ENCODE measurements at regions not wholly inside any gene's neighbourhood (a gene's known extent, or its start where the extent isn't known, plus 50 kb on each side); places are given as distances from the start of the nearest gene placed in this dataset.

DNA sequence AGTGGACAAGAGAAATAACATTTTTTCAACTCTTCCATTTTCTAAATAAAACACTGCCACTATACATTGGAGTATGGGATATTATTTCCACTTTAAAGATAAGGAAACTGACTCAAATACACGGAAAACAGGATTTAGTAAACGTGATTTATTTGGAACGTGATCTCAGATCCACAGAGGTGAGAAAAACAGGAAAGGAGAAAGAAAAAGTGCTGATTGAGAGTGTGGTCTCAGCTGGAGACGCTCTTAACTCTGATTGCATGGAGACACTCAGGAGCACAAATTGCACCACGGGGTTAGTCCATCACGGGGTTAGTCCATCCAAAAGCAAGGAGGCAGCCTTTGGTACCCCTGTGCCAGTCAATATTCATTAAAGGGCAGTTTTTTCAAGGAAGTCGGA is 142.5 kb downstream of the GNAT3 start:
- H3K27ac ChIP-seq (ENCODE audit: control insufficient read depth, insufficient read depth, low read length) = no peak overlapping the region
- no peak for DNase-seq (ENCODE audit: low read depth, low spot score)
- no peak overlapping the region for H3K4me2 ChIP-seq (ENCODE audit: control insufficient read depth, extremely low read depth, insufficient read depth, low read depth, low read length)
- H3K9me1 ChIP-seq (ENCODE audit: control insufficient read depth, extremely low read depth, insufficient read depth, low read length) = no peaks in the 10 kb centered on the region
- no peaks in the 10 kb centered on the region for H3K79me2 ChIP-seq (ENCODE audit: control insufficient read depth, insufficient read depth, low read length)
- dilution Hi-C loops (cut with MboI; ENCODE audit: extremely low pct_ligation_motif_present, low sequenced_read_pairs) = no loop called here
- no peaks in the 10 kb centered on the region for H4K20me1 ChIP-seq (ENCODE audit: control insufficient read depth, extremely low read depth, insufficient read depth, low read length)
- FAIRE-seq = no peak
- no peak overlapping the region for H2AFZ ChIP-seq (ENCODE audit: control insufficient read depth, low read length)
- H3K9me3 ChIP-seq (ENCODE audit: control insufficient read depth, low read depth, low read length) = peaks cover 2% of the 10 kb centered on the region
- H3K36me3 ChIP-seq (ENCODE audit: control insufficient read depth in 2 of 2, extremely low read depth in 1 of 2, insufficient read depth in 2 of 2, low read length in 2 of 2) = no peaks in the 10 kb centered on the region
- no peak overlapping the region for H3K9ac ChIP-seq (ENCODE audit: control insufficient read depth, extremely low read depth, insufficient read depth, low read length)
- TF ChIP-seq EZH2 (IDR thresholded peaks at IDR 0.05; ENCODE audit: low read length) = no peak
- TF ChIP-seq, protein P1, sequence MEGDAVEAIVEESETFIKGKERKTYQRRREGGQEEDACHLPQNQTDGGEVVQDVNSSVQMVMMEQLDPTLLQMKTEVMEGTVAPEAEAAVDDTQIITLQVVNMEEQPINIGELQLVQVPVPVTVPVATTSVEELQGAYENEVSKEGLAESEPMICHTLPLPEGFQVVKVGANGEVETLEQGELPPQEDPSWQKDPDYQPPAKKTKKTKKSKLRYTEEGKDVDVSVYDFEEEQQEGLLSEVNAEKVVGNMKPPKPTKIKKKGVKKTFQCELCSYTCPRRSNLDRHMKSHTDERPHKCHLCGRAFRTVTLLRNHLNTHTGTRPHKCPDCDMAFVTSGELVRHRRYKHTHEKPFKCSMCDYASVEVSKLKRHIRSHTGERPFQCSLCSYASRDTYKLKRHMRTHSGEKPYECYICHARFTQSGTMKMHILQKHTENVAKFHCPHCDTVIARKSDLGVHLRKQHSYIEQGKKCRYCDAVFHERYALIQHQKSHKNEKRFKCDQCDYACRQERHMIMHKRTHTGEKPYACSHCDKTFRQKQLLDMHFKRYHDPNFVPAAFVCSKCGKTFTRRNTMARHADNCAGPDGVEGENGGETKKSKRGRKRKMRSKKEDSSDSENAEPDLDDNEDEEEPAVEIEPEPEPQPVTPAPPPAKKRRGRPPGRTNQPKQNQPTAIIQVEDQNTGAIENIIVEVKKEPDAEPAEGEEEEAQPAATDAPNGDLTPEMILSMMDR (optimal IDR thresholded peaks at IDR 0.05 in 1 of 3, IDR thresholded peaks at IDR 0.05 in 1 of 3, conservative IDR thresholded peaks at IDR 0.05 in 1 of 3; ENCODE audit: extremely low read depth in 1 of 3, insufficient read depth in 2 of 3, low read length in 3 of 3) = no peak
- no peaks in the 10 kb centered on the region for H3K27me3 ChIP-seq (ENCODE audit: control insufficient read depth, extremely low read depth, insufficient read depth, low read length)
- H3K4me3 ChIP-seq (ENCODE audit: control insufficient read depth in 2 of 3, extremely low read depth in 1 of 3, insufficient read depth in 2 of 3, low read depth in 1 of 3, low read length in 3 of 3) = no peak overlapping the region
- H3K4me1 ChIP-seq (ENCODE audit: control insufficient read depth, extremely low read depth, insufficient read depth, low read length) = no peaks in the 10 kb centered on the region

DNA sequence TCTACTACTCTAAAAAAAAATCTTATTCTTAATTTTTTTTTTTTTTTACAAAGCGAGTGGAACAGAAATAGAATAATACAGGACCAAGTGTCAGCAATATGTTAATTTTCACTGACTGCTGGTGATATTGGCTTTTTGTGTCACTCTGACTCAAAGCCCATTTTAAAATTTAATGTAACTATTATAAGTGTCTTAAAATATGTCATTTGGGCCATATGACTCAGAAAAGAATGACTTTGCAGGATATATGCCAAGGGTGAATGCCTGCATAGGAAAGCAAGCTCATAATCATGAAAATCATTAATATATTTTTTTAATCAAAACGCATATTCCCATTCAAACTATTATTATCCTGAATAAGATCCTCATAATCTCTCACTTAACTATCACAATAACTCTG is 149.2 kb downstream of the GNAT3 start:
- Histone ChIP-seq H4K20me1 (ENCODE audit: control insufficient read depth, extremely low read depth, insufficient read depth, low read length) (no peaks in the 10 kb centered on the region), H2AFZ (ENCODE audit: control insufficient read depth, low read length) (no peak overlapping the region), H3K27me3 (ENCODE audit: control insufficient read depth, extremely low read depth, insufficient read depth, low read length) (no peaks in the 10 kb centered on the region), H3K79me2 (ENCODE audit: control insufficient read depth, insufficient read depth, low read length) (no peaks in the 10 kb centered on the region), H3K4me2 (ENCODE audit: control insufficient read depth, extremely low read depth, insufficient read depth, low read depth, low read length) (no peak overlapping the region), H3K9me1 (ENCODE audit: control insufficient read depth, extremely low read depth, insufficient read depth, low read length) (no peaks in the 10 kb centered on the region), H3K27ac (ENCODE audit: control insufficient read depth, insufficient read depth, low read length) (no peak overlapping the region), H3K36me3 (ENCODE audit: control insufficient read depth in 2 of 2, extremely low read depth in 1 of 2, insufficient read depth in 2 of 2, low read length in 2 of 2) (no peaks in the 10 kb centered on the region), H3K4me1 (ENCODE audit: control insufficient read depth, extremely low read depth, insufficient read depth, low read length) (no peaks in the 10 kb centered on the region), H3K4me3 (ENCODE audit: control insufficient read depth in 2 of 3, extremely low read depth in 1 of 3, insufficient read depth in 2 of 3, low read depth in 1 of 3, low read length in 3 of 3) (no peak overlapping the region), H3K9ac (ENCODE audit: control insufficient read depth, extremely low read depth, insufficient read depth, low read length) (no peak overlapping the region), H3K9me3 (ENCODE audit: control insufficient read depth, low read depth, low read length) (peaks cover 2% of the 10 kb centered on the region)
- dilution Hi-C loops (cut with MboI; ENCODE audit: extremely low pct_ligation_motif_present, low sequenced_read_pairs) = no loop called here
- TF ChIP-seq, protein P1 (optimal IDR thresholded peaks at IDR 0.05 in 1 of 3, IDR thresholded peaks at IDR 0.05 in 1 of 3, conservative IDR thresholded peaks at IDR 0.05 in 1 of 3; ENCODE audit: extremely low read depth in 1 of 3, insufficient read depth in 2 of 3, low read length in 3 of 3) = no peak
- no peak for TF ChIP-seq EZH2 (IDR thresholded peaks at IDR 0.05; ENCODE audit: low read length)
- DNase-seq (ENCODE audit: low read depth, low spot score) = no peak
- FAIRE-seq = no peak

Data from keratinocyte (primary cell).